GM23338 (cell line): ENCODE measurements at regions not wholly inside any gene's neighbourhood (a gene's known extent, or its start where the extent isn't known, plus 50 kb on each side); places are given as distances from the start of the nearest gene placed in this dataset.

Experiments used
- ATAC-seq: fragments of 200-7000 bp; cut with Tn5 transposase; 3 replicates; pipeline ENCODE4 v1.9.1; 2020
- DNase-seq: peaks from one replicate; pipeline ENCODE4 v3.0.0-alpha.2; 2015; ENCODE audit warnings: low spot score
- H2AFZ ChIP-seq: fragments of 200-600 bp; sonication (generic); 2 replicates; pipeline ENCODE4 v1.8.0; 2016; ENCODE audit warnings: antibody characterized with exemption, mild to moderate bottlenecking, moderate library complexity
- H3F3A ChIP-seq: fragments of 200-600 bp; sonication (generic); replicated peaks from 2 replicates; pipeline ENCODE4 v1.8.0; 2017; ENCODE audit warnings: antibody characterized with exemption, mixed run types, low read depth
- H3K27ac ChIP-seq: fragments of 200-600 bp; sonication (generic); 2 replicates; pipeline ENCODE4 v1.6.1; 2016; ENCODE audit warnings: low read depth
- H3K27me3 ChIP-seq: fragments of 200-600 bp; sonication (generic); 2 replicates; pipeline ENCODE4 v1.8.0; 2016; ENCODE audit warnings: mild to moderate bottlenecking, mixed run types, moderate library complexity; ENCODE audit not compliant: insufficient read depth
- H3K36me3 ChIP-seq: fragments of 200-600 bp; sonication (generic); 2 replicates; pipeline ENCODE4 v1.8.0; 2016; ENCODE audit warnings: mild to moderate bottlenecking; ENCODE audit not compliant: insufficient read depth
- H3K4me1 ChIP-seq: fragments of 200-600 bp; sonication (generic); 2 replicates; pipeline ENCODE4 v1.8.0; 2016; ENCODE audit warnings: mild to moderate bottlenecking, moderate library complexity; ENCODE audit not compliant: insufficient read depth
- H3K4me2 ChIP-seq: fragments of 200-600 bp; sonication (generic); 2 replicates; pipeline ENCODE4 v1.7.1; 2017; ENCODE audit warnings: mixed run types
- H3K4me3 ChIP-seq: fragments of 200-600 bp; sonication (generic); 2 replicates; pipeline ENCODE4 v1.6.1; 2016; ENCODE audit warnings: mixed run types
- H3K79me2 ChIP-seq: fragments of 200-600 bp; sonication (generic); replicated peaks from 2 replicates; pipeline ENCODE4 v1.8.0; 2017; ENCODE audit warnings: mild to moderate bottlenecking; ENCODE audit not compliant: insufficient read depth
- H3K9me2 ChIP-seq: fragments of 200-600 bp; sonication (generic); 2 replicates; pipeline ENCODE4 v1.8.0; 2017; ENCODE audit not compliant: insufficient read depth
- H4K20me1 ChIP-seq: fragments of 200-600 bp; sonication (generic); replicated peaks from 2 replicates; pipeline ENCODE4 v1.8.0; 2017; ENCODE audit warnings: mild to moderate bottlenecking; ENCODE audit not compliant: insufficient read depth
- H3K27ac Mint-ChIP-seq: 2 replicates; pipeline ENCODE4 v1.8.0; 2020; ENCODE audit warnings: inconsistent platforms, mild to moderate bottlenecking, moderate library complexity, mixed read lengths
- H3K27me3 Mint-ChIP-seq: 3 replicates; pipeline ENCODE4 v1.8.0; 2022; ENCODE audit warnings: low read depth, mild to moderate bottlenecking, moderate library complexity, mixed read lengths, inconsistent platforms; ENCODE audit not compliant: insufficient read depth, poor library complexity
- H3K36me3 Mint-ChIP-seq: 3 replicates; pipeline ENCODE4 v1.8.0; 2021; ENCODE audit warnings: low read depth, mild to moderate bottlenecking, inconsistent platforms, moderate library complexity, mixed read lengths
- H3K4me1 Mint-ChIP-seq: 3 replicates; pipeline ENCODE4 v1.8.0; 2020; ENCODE audit warnings: mild to moderate bottlenecking, inconsistent platforms, mixed read lengths
- H3K4me3 Mint-ChIP-seq: 3 replicates; pipeline ENCODE4 v1.8.0; 2021; ENCODE audit warnings: moderate library complexity, mild to moderate bottlenecking, inconsistent platforms, mixed read lengths
- H3K9me3 Mint-ChIP-seq: 3 replicates; pipeline ENCODE4 v1.8.0; 2020; ENCODE audit warnings: moderate library complexity, mild to moderate bottlenecking, inconsistent platforms, mixed read lengths
- CREB1 ChIP-seq: fragments of 250-450 bp; sonication (Bioruptor Pico); IDR thresholded peaks from 2 replicates; pipeline ENCODE4 v1.5.0; 2020; ENCODE audit warnings: low read depth, mild to moderate bottlenecking, moderate library complexity
- CTCF ChIP-seq, 2 experiments: fragments of 200-600 bp in 1 of 2; sonication (generic) in 1 of 2; conservative IDR thresholded peaks; 2 replicates each; pipeline versions ENCODE4 v1.5.1 to v1.6.1; 2016 to 2017; ENCODE audit warnings: antibody characterized with exemption in 2 of 2, low read depth in 2 of 2, mild to moderate bottlenecking in 2 of 2, moderate library complexity in 1 of 2
- EZH2 ChIP-seq: fragments of 200-600 bp; sonication (generic); IDR thresholded peaks from one replicate; pipeline ENCODE4 v1.8.0; 2017; ENCODE audit warnings: antibody characterized with exemption, mild to moderate bottlenecking, low read depth; ENCODE audit not compliant: unreplicated experiment
- JUNB ChIP-seq: IDR thresholded peaks from one replicate; pipeline ENCODE4 v1.6.1; 2016; ENCODE audit warnings: antibody characterized with exemption; ENCODE audit not compliant: unreplicated experiment
- NANOG ChIP-seq: IDR thresholded peaks from 2 replicates; pipeline ENCODE4 v1.6.1; 2016; ENCODE audit warnings: antibody characterized with exemption, borderline replicate concordance
- POLR2AphosphoS5 ChIP-seq: IDR thresholded peaks from 2 replicates; pipeline ENCODE4 v1.6.1; 2016; ENCODE audit warnings: antibody characterized with exemption, low read depth
- STAT1 ChIP-seq: IDR thresholded peaks from one replicate; pipeline ENCODE4 v1.6.1; 2016; ENCODE audit warnings: antibody characterized with exemption; ENCODE audit not compliant: unreplicated experiment
- ZNF114 ChIP-seq: fragments of 250-450 bp; sonication (Bioruptor Pico); IDR thresholded peaks from 2 replicates; pipeline ENCODE4 v1.5.0; 2020; ENCODE audit warnings: mild to moderate bottlenecking, moderate library complexity
- ZNF331 ChIP-seq: fragments of 250-450 bp; sonication (Bioruptor Pico); IDR thresholded peaks from 2 replicates; pipeline ENCODE4 v1.5.0; 2020; ENCODE audit warnings: low read depth, mild to moderate bottlenecking, moderate library complexity
- TF ChIP-seq, protein P1 (sequence below): fragments of 250-450 bp; sonication (Bioruptor Pico); IDR thresholded peaks from 2 replicates; pipeline ENCODE4 v1.5.0; 2020; ENCODE audit warnings: mild to moderate bottlenecking, moderate library complexity
- TF ChIP-seq, protein P2 (sequence below): IDR thresholded peaks from 2 replicates; pipeline ENCODE4 v1.6.1; 2016; ENCODE audit warnings: antibody characterized with exemption

GRCh38 chr2:12264146-12264545 lies 452.6 kb upstream of the TRIB2 start (continued):
- TF ChIP-seq, protein P1, sequence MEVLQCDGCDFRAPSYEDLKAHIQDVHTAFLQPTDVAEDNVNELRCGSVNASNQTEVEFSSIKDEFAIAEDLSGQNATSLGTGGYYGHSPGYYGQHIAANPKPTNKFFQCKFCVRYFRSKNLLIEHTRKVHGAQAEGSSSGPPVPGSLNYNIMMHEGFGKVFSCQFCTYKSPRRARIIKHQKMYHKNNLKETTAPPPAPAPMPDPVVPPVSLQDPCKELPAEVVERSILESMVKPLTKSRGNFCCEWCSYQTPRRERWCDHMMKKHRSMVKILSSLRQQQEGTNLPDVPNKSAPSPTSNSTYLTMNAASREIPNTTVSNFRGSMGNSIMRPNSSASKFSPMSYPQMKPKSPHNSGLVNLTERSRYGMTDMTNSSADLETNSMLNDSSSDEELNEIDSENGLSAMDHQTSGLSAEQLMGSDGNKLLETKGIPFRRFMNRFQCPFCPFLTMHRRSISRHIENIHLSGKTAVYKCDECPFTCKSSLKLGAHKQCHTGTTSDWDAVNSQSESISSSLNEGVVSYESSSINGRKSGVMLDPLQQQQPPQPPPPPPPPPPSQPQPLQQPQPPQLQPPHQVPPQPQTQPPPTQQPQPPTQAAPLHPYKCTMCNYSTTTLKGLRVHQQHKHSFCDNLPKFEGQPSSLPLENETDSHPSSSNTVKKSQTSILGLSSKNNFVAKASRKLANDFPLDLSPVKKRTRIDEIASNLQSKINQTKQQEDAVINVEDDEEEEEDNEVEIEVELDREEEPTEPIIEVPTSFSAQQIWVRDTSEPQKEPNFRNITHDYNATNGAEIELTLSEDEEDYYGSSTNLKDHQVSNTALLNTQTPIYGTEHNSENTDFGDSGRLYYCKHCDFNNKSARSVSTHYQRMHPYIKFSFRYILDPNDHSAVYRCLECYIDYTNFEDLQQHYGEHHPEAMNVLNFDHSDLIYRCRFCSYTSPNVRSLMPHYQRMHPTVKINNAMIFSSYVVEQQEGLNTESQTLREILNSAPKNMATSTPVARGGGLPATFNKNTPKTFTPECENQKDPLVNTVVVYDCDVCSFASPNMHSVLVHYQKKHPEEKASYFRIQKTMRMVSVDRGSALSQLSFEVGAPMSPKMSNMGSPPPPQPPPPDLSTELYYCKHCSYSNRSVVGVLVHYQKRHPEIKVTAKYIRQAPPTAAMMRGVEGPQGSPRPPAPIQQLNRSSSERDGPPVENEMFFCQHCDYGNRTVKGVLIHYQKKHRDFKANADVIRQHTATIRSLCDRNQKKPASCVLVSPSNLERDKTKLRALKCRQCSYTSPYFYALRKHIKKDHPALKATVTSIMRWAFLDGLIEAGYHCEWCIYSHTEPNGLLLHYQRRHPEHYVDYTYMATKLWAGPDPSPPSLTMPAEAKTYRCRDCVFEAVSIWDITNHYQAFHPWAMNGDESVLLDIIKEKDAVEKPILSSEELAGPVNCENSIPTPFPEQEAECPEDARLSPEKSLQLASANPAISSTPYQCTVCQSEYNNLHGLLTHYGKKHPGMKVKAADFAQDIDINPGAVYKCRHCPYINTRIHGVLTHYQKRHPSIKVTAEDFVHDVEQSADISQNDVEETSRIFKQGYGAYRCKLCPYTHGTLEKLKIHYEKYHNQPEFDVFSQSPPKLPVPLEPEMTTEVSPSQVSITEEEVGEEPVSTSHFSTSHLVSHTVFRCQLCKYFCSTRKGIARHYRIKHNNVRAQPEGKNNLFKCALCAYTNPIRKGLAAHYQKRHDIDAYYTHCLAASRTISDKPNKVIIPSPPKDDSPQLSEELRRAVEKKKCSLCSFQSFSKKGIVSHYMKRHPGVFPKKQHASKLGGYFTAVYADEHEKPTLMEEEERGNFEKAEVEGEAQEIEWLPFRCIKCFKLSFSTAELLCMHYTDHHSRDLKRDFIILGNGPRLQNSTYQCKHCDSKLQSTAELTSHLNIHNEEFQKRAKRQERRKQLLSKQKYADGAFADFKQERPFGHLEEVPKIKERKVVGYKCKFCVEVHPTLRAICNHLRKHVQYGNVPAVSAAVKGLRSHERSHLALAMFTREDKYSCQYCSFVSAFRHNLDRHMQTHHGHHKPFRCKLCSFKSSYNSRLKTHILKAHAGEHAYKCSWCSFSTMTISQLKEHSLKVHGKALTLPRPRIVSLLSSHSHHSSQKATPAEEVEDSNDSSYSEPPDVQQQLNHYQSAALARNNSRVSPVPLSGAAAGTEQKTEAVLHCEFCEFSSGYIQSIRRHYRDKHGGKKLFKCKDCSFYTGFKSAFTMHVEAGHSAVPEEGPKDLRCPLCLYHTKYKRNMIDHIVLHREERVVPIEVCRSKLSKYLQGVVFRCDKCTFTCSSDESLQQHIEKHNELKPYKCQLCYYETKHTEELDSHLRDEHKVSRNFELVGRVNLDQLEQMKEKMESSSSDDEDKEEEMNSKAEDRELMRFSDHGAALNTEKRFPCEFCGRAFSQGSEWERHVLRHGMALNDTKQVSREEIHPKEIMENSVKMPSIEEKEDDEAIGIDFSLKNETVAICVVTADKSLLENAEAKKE (CRISPR knock-in tag) = no peak; the same call in 1 of the 2 replicates
- TF ChIP-seq STAT1 = no peak
- TF ChIP-seq ZNF114 (CRISPR knock-in tag) = no peak
- TF ChIP-seq POLR2AphosphoS5 = no peak
- TF ChIP-seq JUNB = no peak
- no peak for TF ChIP-seq EZH2
- no peak for TF ChIP-seq NANOG

GRCh38 chr2:12265646-12266045 lies 451.1 kb upstream of the TRIB2 start:
- Histone ChIP-seq H3K27me3 (no peaks in the 10 kb centered on the region), H3K4me3 (no peak overlapping the region), H3K4me1 (peaks cover 32% of the 10 kb centered on the region), H2AFZ (no peak overlapping the region), H3K36me3 (no peaks in the 10 kb centered on the region), H3K27ac (no peak overlapping the region), H3K79me2 (no peaks in the 10 kb centered on the region), H3K4me2 (no peak overlapping the region), H4K20me1 (no peaks in the 10 kb centered on the region), H3K9me2 (0 out of 2 replicates have a peak, but pooled peaks cover 7% of the 10 kb centered on the region), H3F3A (no peaks in the 10 kb centered on the region)
- Mint-ChIP-seq H3K4me3 (no peak overlapping the region), H3K9me3 (no peaks in the 10 kb centered on the region; the same call in 2 of the 3 replicates), H3K36me3 (no peaks in the 10 kb centered on the region), H3K27me3 (peaks cover 2% of the 10 kb centered on the region), H3K4me1 (peaks cover 32% of the 10 kb centered on the region), H3K27ac (no peak overlapping the region)
- no peak for ATAC-seq
- DNase-seq = no peak
- TF ChIP-seq JUNB (no peak), POLR2AphosphoS5 (no peak), ZNF331 (CRISPR knock-in tag) (no peak), ZNF114 (CRISPR knock-in tag) (no peak), STAT1 (no peak), NANOG (no peak), CTCF (conservative IDR thresholded peaks at IDR 0.05; ENCODE audit: low read depth in 2 of 2) (no peak), CREB1 (no peak)
- TF ChIP-seq, protein P2, sequence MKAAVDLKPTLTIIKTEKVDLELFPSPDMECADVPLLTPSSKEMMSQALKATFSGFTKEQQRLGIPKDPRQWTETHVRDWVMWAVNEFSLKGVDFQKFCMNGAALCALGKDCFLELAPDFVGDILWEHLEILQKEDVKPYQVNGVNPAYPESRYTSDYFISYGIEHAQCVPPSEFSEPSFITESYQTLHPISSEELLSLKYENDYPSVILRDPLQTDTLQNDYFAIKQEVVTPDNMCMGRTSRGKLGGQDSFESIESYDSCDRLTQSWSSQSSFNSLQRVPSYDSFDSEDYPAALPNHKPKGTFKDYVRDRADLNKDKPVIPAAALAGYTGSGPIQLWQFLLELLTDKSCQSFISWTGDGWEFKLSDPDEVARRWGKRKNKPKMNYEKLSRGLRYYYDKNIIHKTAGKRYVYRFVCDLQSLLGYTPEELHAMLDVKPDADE = no peak
